DOHH2 (cell line): ENCODE measurements at regions not wholly inside any gene's neighbourhood (a gene's known extent, or its start where the extent isn't known, plus 50 kb on each side); places are given as distances from the start of the nearest gene placed in this dataset.

ENCODE experiments used
- EZH2phosphoT487 ChIP-seq: fragments of 200-600 bp; sonication (generic); IDR thresholded peaks from 2 replicates; pipeline ENCODE4 v1.6.1; 2017; ENCODE audit warnings: borderline replicate concordance, mild to moderate bottlenecking, antibody characterized with exemption, low read length, moderate library complexity, mixed read lengths
- TF ChIP-seq, protein P1 (sequence below): fragments of 200-600 bp; sonication (generic); IDR thresholded peaks from one replicate; pipeline ENCODE4 v1.5.1; 2014; ENCODE audit warnings: antibody characterized with exemption, mild to moderate bottlenecking, low read depth, low read length; ENCODE audit not compliant: poor library complexity, severe bottlenecking

GRCh38 chr3:622314-622713 lies 425.8 kb downstream of the CHL1 start:
- TF ChIP-seq, protein P1, sequence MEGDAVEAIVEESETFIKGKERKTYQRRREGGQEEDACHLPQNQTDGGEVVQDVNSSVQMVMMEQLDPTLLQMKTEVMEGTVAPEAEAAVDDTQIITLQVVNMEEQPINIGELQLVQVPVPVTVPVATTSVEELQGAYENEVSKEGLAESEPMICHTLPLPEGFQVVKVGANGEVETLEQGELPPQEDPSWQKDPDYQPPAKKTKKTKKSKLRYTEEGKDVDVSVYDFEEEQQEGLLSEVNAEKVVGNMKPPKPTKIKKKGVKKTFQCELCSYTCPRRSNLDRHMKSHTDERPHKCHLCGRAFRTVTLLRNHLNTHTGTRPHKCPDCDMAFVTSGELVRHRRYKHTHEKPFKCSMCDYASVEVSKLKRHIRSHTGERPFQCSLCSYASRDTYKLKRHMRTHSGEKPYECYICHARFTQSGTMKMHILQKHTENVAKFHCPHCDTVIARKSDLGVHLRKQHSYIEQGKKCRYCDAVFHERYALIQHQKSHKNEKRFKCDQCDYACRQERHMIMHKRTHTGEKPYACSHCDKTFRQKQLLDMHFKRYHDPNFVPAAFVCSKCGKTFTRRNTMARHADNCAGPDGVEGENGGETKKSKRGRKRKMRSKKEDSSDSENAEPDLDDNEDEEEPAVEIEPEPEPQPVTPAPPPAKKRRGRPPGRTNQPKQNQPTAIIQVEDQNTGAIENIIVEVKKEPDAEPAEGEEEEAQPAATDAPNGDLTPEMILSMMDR = no peak
- TF ChIP-seq EZH2phosphoT487 = no peak
